ENCODE measurements at regions not wholly inside any gene's neighbourhood (a gene's known extent, or its start where the extent isn't known, plus 50 kb on each side); places are given as distances from the start of the nearest gene placed in this dataset.
"Not testable (repeated sequence)": the region's sequence is repeated elsewhere in the genome, so short reads cannot be mapped to it uniquely, and the experiment has no call there.

DNA sequence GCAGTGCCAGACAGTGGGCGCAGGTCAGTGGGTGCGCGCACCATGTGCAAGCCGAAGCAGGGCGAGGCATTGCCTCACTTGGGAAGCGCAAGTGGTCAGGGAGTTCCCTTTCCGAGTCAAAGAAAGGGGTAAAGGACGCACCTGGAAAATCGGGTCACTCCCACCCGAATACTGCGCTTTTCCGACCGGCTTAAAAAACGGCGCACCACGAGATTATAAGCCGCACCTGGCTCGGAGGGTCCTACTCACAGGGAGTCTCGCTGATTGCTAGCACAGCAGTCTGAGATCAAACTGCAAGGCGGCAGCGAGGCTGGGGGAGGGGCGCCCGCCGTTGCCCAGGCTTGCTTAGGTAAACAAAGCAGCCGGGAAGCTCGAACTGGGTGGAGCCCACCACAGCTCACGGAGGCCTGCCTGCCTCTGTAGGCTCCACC lies 77.9 kb downstream of the NR4A2 start:
- not testable (repeated sequence) for DNase-seq (ENCODE audit: low read depth)

DNA sequence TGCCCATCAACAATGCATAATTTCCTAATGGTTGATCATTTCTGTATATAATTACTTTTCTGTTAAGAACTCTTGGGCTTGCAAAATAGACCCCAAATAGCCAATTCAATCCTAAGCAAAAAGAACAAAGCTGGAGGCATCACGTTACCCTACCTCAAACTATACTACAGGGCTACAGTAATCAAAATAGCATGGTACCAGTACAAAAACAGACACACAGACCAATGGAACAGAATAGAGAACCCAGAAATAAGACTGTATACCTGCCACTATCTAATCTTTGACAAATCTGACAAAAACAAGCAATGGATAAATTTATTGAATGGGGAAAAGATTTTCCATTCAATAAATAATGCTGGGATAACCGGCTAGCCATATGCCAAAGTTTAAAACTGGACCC lies 78.8 kb downstream of the NR4A2 start:
- TF ChIP-seq, protein P1, sequence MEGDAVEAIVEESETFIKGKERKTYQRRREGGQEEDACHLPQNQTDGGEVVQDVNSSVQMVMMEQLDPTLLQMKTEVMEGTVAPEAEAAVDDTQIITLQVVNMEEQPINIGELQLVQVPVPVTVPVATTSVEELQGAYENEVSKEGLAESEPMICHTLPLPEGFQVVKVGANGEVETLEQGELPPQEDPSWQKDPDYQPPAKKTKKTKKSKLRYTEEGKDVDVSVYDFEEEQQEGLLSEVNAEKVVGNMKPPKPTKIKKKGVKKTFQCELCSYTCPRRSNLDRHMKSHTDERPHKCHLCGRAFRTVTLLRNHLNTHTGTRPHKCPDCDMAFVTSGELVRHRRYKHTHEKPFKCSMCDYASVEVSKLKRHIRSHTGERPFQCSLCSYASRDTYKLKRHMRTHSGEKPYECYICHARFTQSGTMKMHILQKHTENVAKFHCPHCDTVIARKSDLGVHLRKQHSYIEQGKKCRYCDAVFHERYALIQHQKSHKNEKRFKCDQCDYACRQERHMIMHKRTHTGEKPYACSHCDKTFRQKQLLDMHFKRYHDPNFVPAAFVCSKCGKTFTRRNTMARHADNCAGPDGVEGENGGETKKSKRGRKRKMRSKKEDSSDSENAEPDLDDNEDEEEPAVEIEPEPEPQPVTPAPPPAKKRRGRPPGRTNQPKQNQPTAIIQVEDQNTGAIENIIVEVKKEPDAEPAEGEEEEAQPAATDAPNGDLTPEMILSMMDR (IDR thresholded peaks at IDR 0.05; ENCODE audit: control insufficient read depth, extremely low read depth, insufficient read depth) = no peak
- peak overlapping the region; percentile 51 for H3K4me3 ChIP-seq (ENCODE audit: low read depth, low read length)
- no peak for DNase-seq (ENCODE audit: low read depth)

More for the DNA sequence above, 77.9 kb downstream of the NR4A2 start:
- peak overlapping the region; percentile 51 for H3K4me3 ChIP-seq (ENCODE audit: low read depth, low read length)

DNA sequence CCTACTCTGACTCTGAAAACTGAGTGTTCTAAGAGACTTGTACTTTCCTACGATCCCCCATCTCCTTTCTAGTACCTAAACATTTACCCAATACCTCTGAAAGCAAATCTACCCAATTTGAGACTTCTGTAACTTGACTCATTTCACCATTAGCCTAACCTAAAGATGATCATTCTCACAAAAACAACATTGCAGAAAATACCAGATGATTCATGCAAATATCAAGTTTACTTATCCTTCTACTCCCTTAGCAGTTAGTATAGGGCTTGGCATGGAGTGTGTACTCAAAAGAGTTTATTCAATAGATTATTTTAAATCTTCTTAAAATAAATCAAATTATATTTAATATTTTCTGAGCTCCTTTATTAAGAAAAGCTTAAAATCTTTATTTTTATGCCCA lies 89.6 kb downstream of the NR4A2 start:
- H3K4me3 ChIP-seq (ENCODE audit: low read depth, low read length) = no peak overlapping the region

DNA sequence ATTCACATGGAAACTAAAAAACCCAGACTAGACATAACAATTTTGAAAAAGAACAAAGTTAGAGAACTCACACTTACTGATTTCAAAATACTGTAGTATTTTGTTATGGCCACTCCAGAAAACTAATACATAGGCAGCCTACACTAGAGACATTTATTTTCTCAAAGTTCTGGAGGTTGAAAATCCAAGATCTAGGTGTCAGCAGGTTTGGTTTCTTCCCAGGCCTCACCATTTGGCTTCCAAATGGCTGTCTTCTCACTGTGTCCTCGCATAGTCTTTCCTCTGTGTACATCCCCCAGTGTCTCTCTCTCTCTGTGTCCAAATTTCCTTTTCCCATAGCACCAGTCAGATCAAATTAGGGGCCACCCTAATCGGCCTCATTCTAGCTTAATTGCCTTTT lies 95.0 kb downstream of the NR4A2 start:
- H3K4me3 ChIP-seq (ENCODE audit: low read depth, low read length) = no peak overlapping the region
- TF ChIP-seq, protein P1 (IDR thresholded peaks at IDR 0.05; ENCODE audit: control insufficient read depth, extremely low read depth, insufficient read depth) = no peak
- no peak for DNase-seq (ENCODE audit: low read depth)

More for the DNA sequence above, 89.6 kb downstream of the NR4A2 start:
- TF ChIP-seq, protein P1 (IDR thresholded peaks at IDR 0.05; ENCODE audit: control insufficient read depth, extremely low read depth, insufficient read depth) = no peak
- no peak for DNase-seq (ENCODE audit: low read depth)

DNA sequence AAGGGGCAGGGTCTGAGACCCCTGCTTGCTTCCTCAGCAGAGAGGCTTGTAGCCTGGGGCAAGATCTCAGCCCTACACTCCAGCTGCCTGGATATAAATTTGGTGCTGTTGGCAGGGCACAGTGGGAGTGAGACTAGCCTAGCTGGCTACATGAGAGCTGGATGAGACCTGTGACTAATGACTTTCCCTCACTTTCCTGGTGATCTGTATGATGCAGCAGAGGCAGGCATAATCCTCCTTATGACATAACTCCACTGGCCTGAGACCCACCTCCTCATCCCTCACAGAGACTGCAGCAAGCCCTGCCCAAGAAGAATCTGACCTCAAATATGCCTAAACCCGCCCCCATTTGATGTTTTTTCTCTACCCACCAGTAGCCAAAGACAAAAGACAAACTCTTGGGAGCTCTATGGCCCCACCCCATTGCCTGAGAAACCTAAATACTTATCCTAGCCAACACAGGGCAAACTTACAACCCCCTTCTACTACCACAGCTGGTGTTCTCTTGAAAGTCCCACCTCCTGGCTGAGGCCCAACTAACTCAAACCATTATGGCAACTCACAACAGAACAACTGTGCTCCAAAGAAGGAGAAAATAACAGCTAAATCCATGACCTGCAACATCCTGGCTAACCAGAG lies 102.7 kb downstream of the NR4A2 start:
- H3K4me3 ChIP-seq (ENCODE audit: low read depth, low read length) = no peak overlapping the region
- no peak for DNase-seq (ENCODE audit: low read depth)
- TF ChIP-seq, protein P1 (IDR thresholded peaks at IDR 0.05; ENCODE audit: control insufficient read depth, extremely low read depth, insufficient read depth) = no peak

DNA sequence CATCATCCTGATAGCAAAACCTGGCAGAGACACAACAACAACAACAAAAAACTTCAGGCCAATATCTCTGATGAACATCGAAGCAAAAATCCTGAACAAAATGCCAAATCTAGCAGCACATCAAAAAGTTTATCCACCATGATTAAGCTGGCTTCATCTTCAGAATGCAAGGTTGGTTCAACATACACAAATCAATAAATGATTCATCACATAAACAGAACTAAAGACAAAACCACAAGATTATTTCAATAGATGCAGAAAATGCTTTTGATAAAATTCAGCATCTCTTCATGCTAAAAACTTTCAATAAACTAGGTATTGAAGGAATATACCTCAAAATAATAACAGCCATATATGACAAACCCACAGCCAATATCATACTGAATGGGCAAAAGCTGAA lies 109.2 kb downstream of the NR4A2 start:
- not testable (repeated sequence) for H3K4me3 ChIP-seq (ENCODE audit: low read depth, low read length); DNase-seq (ENCODE audit: low read depth)

DNA sequence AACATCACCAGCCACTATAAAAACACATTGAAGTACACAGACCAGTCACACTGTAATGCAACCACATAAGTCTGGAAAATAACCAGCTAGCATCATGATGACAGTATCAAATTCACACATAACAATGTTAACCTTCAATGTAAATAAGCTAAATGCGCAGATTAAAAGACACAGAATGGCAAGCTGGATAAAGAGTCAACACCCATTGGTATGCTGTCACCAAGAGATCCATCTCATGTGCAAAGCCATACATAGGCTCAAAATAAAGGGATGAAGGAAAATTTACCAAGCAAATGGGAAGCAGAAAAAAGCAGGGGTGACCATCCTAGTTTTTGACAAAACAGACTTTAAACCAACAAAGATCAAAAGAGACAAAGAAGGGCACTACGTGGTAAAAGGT lies 110.8 kb downstream of the NR4A2 start:
- no peak for DNase-seq (ENCODE audit: low read depth)
- TF ChIP-seq, protein P1 (IDR thresholded peaks at IDR 0.05; ENCODE audit: control insufficient read depth, extremely low read depth, insufficient read depth) = no peak
- H3K4me3 ChIP-seq (ENCODE audit: low read depth, low read length) = no peak overlapping the region

DNA sequence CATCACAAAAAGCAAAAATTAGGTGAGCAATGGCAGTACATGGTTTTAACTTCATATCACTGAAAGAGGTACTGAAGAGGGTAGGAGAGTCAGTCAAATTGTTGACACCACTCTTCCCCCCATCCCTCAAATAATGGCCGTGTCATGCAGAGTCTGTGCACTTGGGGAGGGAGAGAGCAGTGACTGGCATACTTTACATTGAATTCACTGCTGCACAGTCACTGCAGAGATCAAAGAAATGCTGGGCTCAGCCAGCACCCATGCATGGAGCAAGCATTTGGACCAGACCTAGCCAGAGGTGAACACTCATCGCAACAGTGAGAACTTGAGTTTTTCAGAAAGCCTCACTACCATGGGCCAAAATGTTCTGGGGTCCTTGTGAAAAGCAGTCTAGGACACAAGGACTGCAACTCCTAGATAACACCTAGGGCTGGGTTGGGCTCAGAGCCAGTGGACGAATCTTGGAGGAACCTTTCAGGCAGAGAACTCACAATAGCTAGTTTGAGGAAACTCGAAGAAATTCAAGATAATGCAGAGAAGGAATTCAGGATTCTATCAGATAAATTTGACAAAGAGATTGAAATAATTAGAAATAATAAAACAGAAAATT lies 112.9 kb downstream of the NR4A2 start:
- H3K4me3 ChIP-seq (ENCODE audit: low read depth, low read length) = no peak overlapping the region
- TF ChIP-seq, protein P1 (IDR thresholded peaks at IDR 0.05; ENCODE audit: control insufficient read depth, extremely low read depth, insufficient read depth) = no peak
- DNase-seq (ENCODE audit: low read depth) = no peak

Measured in LNCaP clone FGC (cell line).